Fibroblast of skin of left quadriceps (primary cell): ENCODE measurements at regions not wholly inside any gene's neighbourhood (a gene's known extent, or its start where the extent isn't known, plus 50 kb on each side); places are given as distances from the start of the nearest gene placed in this dataset.

Experiments
- DNase-seq, 2 experiments: peaks; one replicate each; pipeline ENCODE4 v3.0.0-alpha.2; 2013; ENCODE audit warnings: low read depth in 2 of 2

- no peak for DNase-seq
Observed at GRCh38 chr6:28736121-28736520, 187.7 kb downstream of the TRIM27 start.

- no peak for DNase-seq
Observed at GRCh38 chr6:28737750-28738395, 185.9 kb downstream of the TRIM27 start.

- no peak for DNase-seq
Observed at GRCh38 chr6:28738396-28738765, 185.4 kb downstream of the TRIM27 start.

- no peak for DNase-seq
Observed at GRCh38 chr6:28741363-28741762, 182.4 kb downstream of the TRIM27 start.

GRCh38 chr6:28742668-28743270 lies 181.0 kb downstream of the TRIM27 start:
- no peak for DNase-seq

- DNase-seq = no peak
Observed at GRCh38 chr6:28743271-28743789, 180.5 kb downstream of the TRIM27 start.

DNA sequence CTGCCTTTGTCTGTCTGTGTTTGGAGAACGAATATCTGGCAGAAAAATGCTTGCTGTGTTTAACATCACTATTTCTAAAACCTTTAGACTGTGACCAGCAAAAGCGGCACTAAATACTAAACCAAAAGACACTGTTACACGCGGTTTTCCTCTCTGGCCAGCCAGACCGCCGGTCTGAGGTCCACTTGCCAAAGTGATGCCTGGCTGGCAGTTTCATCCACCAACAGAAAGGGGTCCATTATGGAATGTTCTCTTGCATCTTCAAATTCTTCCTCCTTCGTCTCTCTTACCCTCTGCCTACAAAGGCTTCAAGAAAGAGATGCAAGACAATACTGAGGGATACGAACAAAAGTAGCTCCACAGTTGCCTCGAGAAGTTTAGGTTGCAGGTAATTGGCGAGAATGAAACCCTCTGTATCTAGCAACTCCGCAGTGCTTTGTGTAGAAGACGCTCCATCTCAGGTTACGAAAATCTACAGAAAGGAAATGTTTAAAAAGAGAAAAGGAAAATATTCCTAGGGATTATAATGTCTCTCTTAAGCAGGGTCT lies 176.6 kb downstream of the TRIM27 start:
- no peak for DNase-seq

DNA sequence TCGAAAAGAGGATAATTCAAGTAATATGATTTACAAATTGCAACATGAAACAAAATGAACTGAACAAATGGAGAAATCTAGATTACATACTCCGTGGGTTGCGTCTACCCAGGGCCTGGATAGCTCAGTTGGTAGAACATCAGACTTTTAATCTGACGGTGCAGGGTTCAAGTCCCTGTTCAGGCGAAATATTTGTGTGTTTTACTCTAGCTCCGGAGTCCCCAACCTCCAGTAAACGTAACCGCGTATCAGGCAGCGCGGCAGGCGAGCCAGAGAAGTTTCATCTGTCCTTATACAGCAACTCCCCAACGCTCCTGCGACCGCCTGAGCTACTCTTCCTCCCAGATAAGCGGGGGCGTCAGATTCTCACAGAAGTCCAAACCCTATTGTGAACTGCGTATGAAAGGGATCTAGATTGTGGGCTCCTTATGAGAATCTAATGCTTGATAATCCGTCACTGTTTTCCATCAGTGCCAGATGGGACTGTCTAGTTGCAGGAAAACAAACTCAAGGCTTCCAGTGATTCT lies 176.1 kb downstream of the TRIM27 start:
- DNase-seq = no peak

DNA sequence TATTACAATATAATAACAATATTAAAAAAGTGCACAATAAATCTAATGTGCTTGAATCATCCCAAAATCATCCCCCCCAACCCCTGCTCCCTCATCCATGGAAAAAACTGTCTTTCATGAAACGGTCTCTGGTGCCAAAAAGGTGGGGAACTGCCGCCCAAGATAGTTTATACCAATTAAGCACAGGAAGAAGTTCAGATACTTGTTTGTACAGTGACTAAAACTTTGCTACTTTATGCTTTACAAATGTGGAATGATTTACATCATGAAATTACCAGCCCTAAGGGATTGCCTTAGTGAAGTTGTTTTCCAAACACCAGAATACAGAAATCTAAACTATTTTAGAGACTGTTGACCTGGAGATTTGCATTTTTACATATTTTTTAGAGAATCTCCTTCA lies 175.6 kb downstream of the TRIM27 start:
- no peak for DNase-seq

DNA sequence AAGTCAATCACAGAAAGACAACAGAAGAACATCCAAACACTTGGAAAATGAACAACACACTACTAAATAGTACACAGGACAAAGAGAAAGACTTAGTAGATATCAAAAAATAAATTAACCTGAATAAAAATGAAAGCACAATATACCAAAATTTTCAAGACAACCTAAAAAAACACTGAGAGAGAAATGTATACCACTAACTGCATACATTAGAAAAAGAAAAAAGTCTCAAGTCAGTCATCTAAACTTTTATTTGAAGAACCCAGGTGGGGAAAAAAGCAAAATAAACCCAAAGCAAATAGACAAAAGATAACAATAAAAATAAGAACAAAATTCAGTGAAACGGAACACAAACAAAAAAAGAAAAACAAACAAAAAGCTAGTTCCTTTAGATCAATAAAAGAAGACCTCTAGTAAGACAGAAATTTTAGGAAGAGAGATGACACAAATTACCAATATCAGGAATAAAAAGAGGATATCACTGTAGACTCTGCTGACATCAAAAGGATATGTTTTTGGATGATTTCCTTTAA lies 172.8 kb downstream of the TRIM27 start:
- no peak for DNase-seq

DNA sequence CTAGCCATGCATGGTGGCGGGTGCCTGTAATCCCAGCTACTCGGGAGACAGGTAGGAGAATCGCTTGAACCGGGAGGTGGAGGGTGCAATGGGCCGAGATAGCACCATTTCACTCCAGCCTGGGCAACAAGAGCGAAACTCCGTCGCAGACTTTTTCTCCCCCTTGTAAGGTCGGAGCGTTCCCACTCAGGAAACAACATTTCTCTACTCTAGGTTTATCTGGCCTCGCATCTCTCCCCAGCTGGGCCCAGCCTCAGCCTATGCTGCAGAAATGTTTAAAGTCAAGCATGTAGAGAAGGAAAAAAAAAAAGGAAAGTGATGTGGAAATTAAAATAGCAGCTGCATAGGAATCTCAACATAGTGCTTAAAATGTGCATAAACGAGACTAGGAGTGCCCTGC lies 172.3 kb downstream of the TRIM27 start:
- no peak for DNase-seq

DNA sequence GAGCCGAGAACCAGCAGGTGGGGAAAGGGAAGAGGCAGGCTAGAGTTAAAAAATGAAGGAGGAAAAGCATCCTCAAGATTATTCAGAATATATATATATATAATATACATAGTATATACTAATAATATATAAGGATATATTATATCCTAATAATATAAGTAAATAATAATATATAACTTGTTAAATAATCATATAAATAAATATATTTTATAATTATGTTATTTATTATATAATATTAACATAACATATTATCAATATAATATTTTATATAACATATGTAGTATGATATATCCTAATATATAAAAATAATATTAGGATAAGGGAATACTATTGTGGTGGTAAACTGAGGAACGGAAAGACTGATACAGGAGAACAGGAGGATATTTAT lies 171.8 kb downstream of the TRIM27 start:
- no peak for DNase-seq

- DNase-seq = no peak
Observed at GRCh38 chr6:28757429-28758045, 166.2 kb downstream of the TRIM27 start.

DNA sequence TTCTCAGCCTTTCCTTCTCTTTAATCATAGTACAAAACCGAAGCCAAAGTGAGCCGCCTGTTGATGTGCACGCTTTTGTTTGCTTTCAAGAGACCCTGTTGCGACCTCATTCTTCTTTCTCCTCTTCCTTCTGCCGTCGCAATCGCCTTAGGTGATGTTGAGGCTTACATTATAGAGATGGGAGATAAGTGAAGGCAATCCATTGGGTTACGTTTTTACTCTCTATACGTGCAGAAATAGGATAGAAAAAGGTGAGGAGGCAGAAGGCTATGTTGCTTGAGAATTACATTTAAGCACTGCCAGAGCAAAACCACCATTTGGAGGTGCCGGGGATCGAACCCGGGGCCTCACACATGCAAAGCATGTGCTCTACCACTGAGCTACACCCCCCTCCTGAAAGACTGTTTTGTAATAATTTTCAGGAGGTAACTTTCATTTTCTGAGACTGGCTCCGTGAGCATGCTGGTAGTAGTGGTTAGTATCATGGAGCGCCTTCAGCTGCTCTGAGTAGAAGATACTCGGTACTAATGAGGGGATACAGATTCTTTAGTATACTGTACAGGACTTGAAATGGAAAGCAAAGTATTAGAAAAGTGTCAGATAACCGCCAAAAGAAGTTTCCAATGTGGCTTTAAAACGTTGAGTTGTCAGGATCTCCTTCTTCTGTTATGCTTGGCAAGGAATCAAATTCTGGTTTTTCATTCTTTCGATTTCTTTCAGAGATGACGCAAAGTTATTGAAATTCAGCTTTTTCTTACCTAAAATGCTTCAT lies 165.6 kb downstream of the TRIM27 start:
- DNase-seq = no peak

DNA sequence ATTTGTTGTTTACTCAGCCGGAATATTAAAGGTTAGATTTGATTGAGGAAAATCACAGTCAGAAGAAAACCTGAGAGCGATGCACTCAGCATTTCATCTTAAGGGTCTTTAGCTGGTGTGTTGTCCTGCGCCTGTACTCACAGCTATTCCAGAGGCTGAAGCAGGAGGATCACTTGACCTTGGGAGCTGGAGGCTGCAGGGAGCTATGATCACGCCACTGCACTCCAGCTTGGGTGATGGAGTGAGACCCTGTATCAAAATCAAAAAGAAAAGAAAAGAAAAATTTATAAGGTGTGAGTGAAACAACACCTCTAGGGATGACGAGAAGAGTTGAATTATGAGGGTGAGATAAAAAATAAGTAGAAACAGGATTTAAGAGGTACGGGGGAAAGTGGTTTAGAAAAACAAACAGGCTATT lies 165.0 kb downstream of the TRIM27 start:
- DNase-seq = no peak

DNA sequence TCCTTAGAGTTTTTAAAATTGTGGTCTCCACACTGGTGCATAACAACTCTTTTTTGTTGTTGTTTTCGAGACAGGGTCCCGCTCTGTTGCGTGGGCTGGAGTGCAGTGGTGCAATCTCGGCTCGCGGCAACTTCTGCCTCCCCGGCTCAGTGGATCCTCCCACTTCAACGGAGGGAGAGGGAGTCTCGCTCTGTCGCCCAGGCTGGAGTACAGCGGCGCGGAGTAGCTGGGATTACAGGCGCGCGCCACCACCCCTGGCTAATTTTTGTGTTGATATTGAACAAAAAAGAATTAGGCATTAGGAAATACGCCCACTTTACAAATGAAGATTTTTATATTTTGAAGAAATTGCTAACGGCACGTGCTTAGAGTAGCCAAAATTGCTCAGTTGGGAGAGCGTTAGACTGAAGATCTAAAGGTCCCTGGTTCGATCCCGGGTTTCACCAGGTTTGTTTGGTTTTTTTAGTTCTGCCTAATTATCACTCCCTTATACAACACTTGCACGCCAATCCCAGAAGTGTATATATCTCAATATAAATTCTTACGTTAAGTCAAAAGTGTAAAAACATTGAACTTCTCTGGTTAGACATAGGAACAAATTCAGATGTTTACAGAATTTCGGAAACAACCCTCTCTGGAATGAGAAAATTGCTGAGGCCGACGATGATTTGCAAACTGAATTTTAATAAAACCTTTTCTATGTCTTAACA lies 159.6 kb downstream of the TRIM27 start:
- DNase-seq = no peak

- DNase-seq = no peak
Observed at GRCh38 chr6:28764761-28765282, 159.0 kb downstream of the TRIM27 start.

- no peak for DNase-seq
Observed at GRCh38 chr6:28765978-28766351, 157.8 kb downstream of the TRIM27 start.

- no peak for DNase-seq
Observed at GRCh38 chr6:28766426-28766825, 157.4 kb downstream of the TRIM27 start.

DNA sequence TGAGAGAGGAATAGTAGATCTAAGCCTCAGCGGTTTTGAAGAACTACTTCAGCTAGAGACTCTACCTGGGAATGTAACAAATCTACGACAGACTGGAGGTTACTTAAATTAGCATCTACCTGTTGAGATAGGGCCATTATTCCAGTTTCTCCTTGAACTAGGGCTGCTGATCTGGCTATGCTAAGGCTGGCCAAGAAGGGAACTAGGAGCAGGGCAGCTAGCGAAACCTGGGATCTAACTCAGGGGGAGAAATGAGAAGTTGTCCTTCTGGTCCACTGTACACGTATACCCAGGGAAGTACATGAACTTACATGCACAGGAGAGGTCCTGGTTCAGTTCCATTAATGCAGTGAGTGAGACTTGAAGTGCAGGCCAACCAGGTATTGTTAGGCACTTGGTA lies 156.7 kb downstream of the TRIM27 start:
- DNase-seq = no peak

- no peak for DNase-seq
Observed at GRCh38 chr6:28767691-28768090, 156.1 kb downstream of the TRIM27 start.
